ENCODE measurements at regions not wholly inside any gene's neighbourhood (a gene's known extent, or its start where the extent isn't known, plus 50 kb on each side); places are given as distances from the start of the nearest gene placed in this dataset.

DNA sequence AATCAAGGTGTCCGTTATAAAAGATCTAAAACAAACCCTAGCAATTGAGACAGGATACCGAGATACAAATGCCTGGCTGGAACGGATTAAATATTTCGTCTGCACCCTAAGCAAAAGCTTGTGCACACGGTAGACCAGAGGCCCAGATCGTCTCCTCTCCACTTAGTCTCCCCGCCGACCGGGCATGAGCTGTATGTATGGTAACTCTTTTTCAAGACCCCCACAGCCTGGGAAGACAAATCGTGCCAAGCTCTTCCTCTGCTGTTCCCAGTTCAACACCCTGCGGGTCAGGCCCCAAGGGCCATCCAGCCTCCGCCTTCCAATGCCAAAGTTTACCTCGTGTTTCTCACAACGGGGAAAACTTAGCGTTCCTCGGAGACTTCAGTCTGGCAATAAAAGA lies 285.7 kb upstream of the GALNT17 start:
- Mint-ChIP-seq H3K27ac (peak overlapping the region in 1 of 6 donors; percentile 55), H3K36me3 (no peaks in the 10 kb centered on the region), H3K27me3 (ENCODE audit: low read depth in 3 of 3) (peaks cover 0 to 3% (median 2%) of the 10 kb centered on the region in 3 donors), H3K9me3 (peaks cover 1 to 10% (median 4%) of the 10 kb centered on the region in 6 donors), H3K4me1 (peaks cover 4 to 7% of the 10 kb centered on the region in 2 donors), H3K4me3 (no peak overlapping the region)
- no peak for DNase-seq

DNA sequence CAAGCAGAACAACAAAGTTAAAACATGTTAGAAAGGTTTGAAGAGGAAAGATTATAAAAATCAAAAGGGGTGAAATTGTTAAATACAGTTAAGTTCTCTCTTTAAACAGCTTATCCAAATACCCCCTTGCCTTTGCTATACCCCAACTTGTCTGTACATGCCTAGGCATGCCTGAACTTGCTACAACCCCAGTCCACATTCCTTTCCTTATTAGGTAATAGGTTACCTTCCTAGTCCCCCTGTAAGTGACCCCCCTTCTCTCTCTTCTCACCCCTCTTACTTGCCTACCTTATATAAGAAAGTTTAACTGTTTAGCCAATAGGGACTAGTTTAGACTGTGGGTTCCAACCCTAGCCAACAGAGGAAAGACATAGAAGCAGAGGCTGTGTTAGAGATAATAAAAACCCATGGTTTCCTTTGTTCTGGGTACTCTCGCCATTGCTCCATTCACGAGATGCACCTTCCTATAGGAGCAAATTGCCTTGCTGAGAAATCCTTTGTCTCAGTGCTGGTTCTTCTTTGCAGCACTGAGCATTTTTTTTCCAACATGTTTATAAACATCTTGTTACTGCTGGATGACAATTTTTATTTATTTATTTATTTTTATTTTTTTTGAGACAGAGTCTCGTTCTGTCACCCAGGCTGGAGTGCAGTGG lies 282.2 kb upstream of the GALNT17 start:
- H3K4me3 Mint-ChIP-seq, result no peak overlapping the region

GRCh38 chr7:70855373-70855772 lies 276.6 kb upstream of the GALNT17 start:
- Mint-ChIP-seq H3K4me1 (no peaks in the 10 kb centered on the region), H3K4me3 (no peak overlapping the region)

More for the DNA sequence above, 282.2 kb upstream of the GALNT17 start:
- Mint-ChIP-seq H3K27me3 (ENCODE audit: low read depth in 3 of 3) (peaks cover 3 to 9% (median 6%) of the 10 kb centered on the region in 3 donors), H3K36me3 (no peaks in the 10 kb centered on the region), H3K9me3 (peaks cover 1 to 10% (median 4%) of the 10 kb centered on the region in 6 donors), H3K27ac (no peak overlapping the region), H3K4me1 (peaks cover 4 to 7% of the 10 kb centered on the region in 2 donors)
- no peak for DNase-seq

GRCh38 chr7:70856901-70857630 lies 274.9 kb upstream of the GALNT17 start:
- no peak overlapping the region for H3K27ac Mint-ChIP-seq
- H3K36me3 Mint-ChIP-seq, result no peaks in the 10 kb centered on the region
- H3K4me3 Mint-ChIP-seq, result no peak overlapping the region
- H3K9me3 Mint-ChIP-seq, result no peaks in the 10 kb centered on the region
- DNase-seq, result peak; percentile 3 to 27 (median 10)
- peaks cover 0 to 7% (median 4%) of the 10 kb centered on the region in 3 donors for H3K27me3 Mint-ChIP-seq (ENCODE audit: low read depth in 3 of 3)
- H3K4me1 Mint-ChIP-seq, result no peaks in the 10 kb centered on the region

More at GRCh38 chr7:70855373-70855772, 276.6 kb upstream of the GALNT17 start:
- no peaks in the 10 kb centered on the region for H3K9me3 Mint-ChIP-seq
- H3K36me3 Mint-ChIP-seq, result no peaks in the 10 kb centered on the region
- peaks cover 0 to 7% (median 6%) of the 10 kb centered on the region in 3 donors for H3K27me3 Mint-ChIP-seq (ENCODE audit: low read depth in 3 of 3)
- no peak overlapping the region for H3K27ac Mint-ChIP-seq
- DNase-seq, result no peak

DNA sequence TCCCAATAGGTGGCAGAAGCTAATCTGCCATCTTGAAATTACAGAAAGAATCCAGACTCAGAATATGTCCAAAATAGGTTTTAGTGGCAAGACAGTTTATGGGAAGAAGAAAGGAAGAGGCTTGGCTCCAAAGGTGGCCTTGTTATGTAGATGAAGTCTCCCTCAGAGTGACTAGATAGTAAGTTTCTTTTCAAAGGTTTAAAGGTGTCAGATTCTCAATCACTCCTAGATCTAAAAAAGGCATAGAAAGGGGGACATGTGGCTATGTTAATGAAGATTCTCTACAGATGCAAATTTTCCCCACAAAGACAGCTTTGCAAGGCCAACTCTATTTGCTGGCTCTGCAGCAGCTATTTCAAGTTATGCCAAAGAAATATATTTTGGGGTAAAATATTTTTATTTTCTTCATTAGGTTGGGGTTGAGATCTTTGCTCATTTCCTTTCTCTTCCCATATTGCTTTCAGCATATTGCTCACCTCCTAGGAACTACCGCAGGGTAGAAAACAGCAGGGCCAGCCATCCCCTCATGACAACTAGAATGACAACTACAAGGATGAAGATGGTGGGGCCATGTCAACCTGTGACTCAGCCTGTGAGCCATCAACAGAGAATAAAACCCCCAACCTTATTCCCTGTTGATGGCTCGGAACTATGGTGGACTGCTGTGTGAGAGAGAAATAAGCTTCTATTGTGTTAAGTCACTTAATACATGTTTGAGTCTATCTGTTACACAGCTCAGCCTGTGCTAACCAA lies 274.0 kb upstream of the GALNT17 start:
- no peaks in the 10 kb centered on the region for H3K4me1 Mint-ChIP-seq
- H3K36me3 Mint-ChIP-seq, result no peaks in the 10 kb centered on the region
- H3K4me3 Mint-ChIP-seq, result no peak overlapping the region
- no peak overlapping the region for H3K27ac Mint-ChIP-seq
- peaks cover 0 to 5% (median under 1%) of the 10 kb centered on the region in 3 donors for H3K27me3 Mint-ChIP-seq (ENCODE audit: low read depth in 3 of 3)
- DNase-seq, result no peak
- H3K9me3 Mint-ChIP-seq, result no peaks in the 10 kb centered on the region

- no peaks in the 10 kb centered on the region for H3K36me3 Mint-ChIP-seq
- H3K27me3 Mint-ChIP-seq (ENCODE audit: low read depth in 3 of 3), result peaks cover 2 to 3% (median 3%) of the 10 kb centered on the region in 3 donors
- H3K9me3 Mint-ChIP-seq, result peaks cover 0 to 5% (median 2%) of the 10 kb centered on the region in 6 donors
- no peak overlapping the region for H3K4me3 Mint-ChIP-seq
- H3K4me1 Mint-ChIP-seq, result no peaks in the 10 kb centered on the region
- DNase-seq, result no peak
- H3K27ac Mint-ChIP-seq, result no peak overlapping the region
Measured at GRCh38 chr7:70867513-70867912, 264.4 kb upstream of the GALNT17 start.

GRCh38 chr7:70870349-70870748 lies 261.6 kb upstream of the GALNT17 start:
- DNase-seq, result no peak
- Mint-ChIP-seq H3K36me3 (no peaks in the 10 kb centered on the region), H3K27ac (no peak overlapping the region), H3K27me3 (ENCODE audit: low read depth in 3 of 3) (peaks cover 0 to 3% (median 0%) of the 10 kb centered on the region in 3 donors), H3K4me3 (no peak overlapping the region), H3K9me3 (peaks cover 0 to 5% (median under 1%) of the 10 kb centered on the region in 6 donors), H3K4me1 (no peaks in the 10 kb centered on the region)

- DNase-seq, result no peak
- Mint-ChIP-seq H3K27ac (no peak overlapping the region), H3K4me1 (no peaks in the 10 kb centered on the region), H3K36me3 (no peaks in the 10 kb centered on the region), H3K27me3 (ENCODE audit: low read depth in 3 of 3) (peaks cover 0 to 5% (median 5%) of the 10 kb centered on the region in 3 donors), H3K9me3 (peaks cover 0 to 6% (median under 1%) of the 10 kb centered on the region in 6 donors), H3K4me3 (no peak overlapping the region)
Measured at GRCh38 chr7:70872188-70872587, 259.8 kb upstream of the GALNT17 start.

DNA sequence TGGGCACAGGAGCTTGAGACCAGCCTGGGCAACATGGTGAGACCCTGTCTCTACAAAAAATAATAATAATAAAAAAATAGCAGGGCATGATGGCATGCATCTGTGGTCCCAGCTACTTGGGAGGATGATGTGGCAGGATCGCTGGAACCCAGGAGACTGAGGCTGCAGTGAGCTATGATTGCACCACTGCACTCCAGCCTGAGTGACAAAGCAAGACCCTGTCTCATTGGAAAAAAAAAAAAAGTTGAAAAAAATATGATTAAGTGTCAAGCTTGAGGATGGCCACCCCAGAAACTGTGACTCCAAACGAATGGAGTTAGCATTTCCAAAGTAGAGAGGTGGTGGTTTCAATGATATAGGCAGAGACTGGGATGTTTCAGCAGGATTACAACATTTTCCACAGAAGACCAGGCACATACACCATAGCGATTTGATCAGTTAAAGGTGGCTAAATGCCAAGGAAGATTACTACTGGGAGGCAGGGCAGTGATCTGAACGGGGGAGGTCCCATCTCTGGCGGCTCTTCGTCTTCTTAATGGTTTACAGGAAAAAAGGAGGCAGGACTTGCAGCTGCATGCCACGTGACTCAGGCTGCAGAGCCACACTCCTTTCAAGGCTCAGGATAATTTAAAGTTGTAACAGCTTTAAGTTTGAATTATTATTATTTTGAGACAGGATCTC lies 250.6 kb upstream of the GALNT17 start:
- peaks cover 0 to 15% (median under 1%) of the 10 kb centered on the region in 6 donors for H3K9me3 Mint-ChIP-seq
- DNase-seq, result no peak
- no peak overlapping the region for H3K4me3 Mint-ChIP-seq
- H3K4me1 Mint-ChIP-seq, result no peaks in the 10 kb centered on the region
- H3K27ac Mint-ChIP-seq, result no peak overlapping the region
- H3K27me3 Mint-ChIP-seq (ENCODE audit: low read depth in 3 of 3), result peaks cover 0 to 6% (median 2%) of the 10 kb centered on the region in 3 donors
- H3K36me3 Mint-ChIP-seq, result no peaks in the 10 kb centered on the region

GRCh38 chr7:70883750-70884439 lies 248.0 kb upstream of the GALNT17 start:
- peaks cover 0 to 16% (median under 1%) of the 10 kb centered on the region in 6 donors for H3K9me3 Mint-ChIP-seq
- no peak for DNase-seq
- H3K4me3 Mint-ChIP-seq, result no peak overlapping the region
- H3K36me3 Mint-ChIP-seq, result no peaks in the 10 kb centered on the region
- H3K27ac Mint-ChIP-seq, result no peak overlapping the region
- no peaks in the 10 kb centered on the region for H3K4me1 Mint-ChIP-seq
- peaks cover 0 to 4% (median 2%) of the 10 kb centered on the region in 3 donors for H3K27me3 Mint-ChIP-seq (ENCODE audit: low read depth in 3 of 3)

- H3K27me3 Mint-ChIP-seq (ENCODE audit: low read depth in 3 of 3), result peaks cover 0 to 4% (median 2%) of the 10 kb centered on the region in 3 donors
- H3K36me3 Mint-ChIP-seq, result no peaks in the 10 kb centered on the region
- H3K4me3 Mint-ChIP-seq, result no peak overlapping the region
- H3K27ac Mint-ChIP-seq, result no peak overlapping the region
- peaks cover 0 to 16% (median under 1%) of the 10 kb centered on the region in 6 donors for H3K9me3 Mint-ChIP-seq
- no peak for DNase-seq
- H3K4me1 Mint-ChIP-seq, result no peaks in the 10 kb centered on the region
Measured at GRCh38 chr7:70884440-70884764, 247.5 kb upstream of the GALNT17 start.

DNA sequence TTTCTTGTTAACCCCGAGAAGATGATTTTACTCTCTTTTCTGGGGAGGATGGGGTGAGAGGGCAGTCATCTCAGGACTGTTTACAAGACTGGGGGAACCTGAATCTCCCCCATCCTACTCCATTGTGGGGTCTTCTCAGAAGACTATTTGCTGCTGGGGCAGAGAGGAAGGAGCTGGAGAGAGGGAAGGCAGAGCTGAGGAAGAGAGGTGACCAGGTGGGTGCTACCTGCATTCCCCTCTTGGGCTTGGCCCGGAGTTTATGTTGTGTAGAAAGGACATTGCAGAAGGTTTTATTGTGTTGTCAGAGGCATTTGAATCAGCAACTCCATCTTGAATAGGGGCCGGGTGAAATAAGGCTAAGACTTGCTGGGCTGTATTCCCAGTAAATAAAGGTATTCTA lies 247.1 kb upstream of the GALNT17 start:
- Mint-ChIP-seq H3K4me1 (no peaks in the 10 kb centered on the region), H3K4me3 (no peak overlapping the region), H3K27me3 (ENCODE audit: low read depth in 3 of 3) (peaks cover 0 to 4% (median 2%) of the 10 kb centered on the region in 3 donors), H3K9me3 (peaks cover 0 to 16% (median under 1%) of the 10 kb centered on the region in 6 donors), H3K27ac (no peak overlapping the region), H3K36me3 (no peaks in the 10 kb centered on the region)
- no peak for DNase-seq

DNA sequence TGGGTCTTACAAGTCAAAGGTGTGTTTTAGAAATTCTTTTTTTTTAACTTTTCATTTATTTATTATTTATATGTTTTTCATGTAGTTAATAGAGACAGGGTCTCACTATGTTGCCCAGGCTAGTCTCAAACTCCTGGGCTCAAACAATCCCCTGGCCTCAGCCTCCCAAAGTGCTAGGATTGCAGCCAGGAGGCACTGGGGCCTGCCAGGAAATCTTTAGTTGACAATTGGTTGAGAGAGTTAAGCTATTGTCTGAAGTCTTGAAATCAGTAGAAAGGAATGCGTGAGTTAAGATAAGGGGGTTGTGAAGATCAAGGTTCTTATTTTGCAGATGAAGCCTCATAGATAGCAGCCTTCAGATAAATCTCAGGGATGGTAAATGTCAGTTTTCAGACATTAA lies 245.4 kb upstream of the GALNT17 start:
- Mint-ChIP-seq H3K4me3 (no peak overlapping the region), H3K4me1 (no peaks in the 10 kb centered on the region), H3K36me3 (no peaks in the 10 kb centered on the region), H3K27ac (no peak overlapping the region), H3K27me3 (ENCODE audit: low read depth in 3 of 3) (peaks cover 0 to 4% (median 0%) of the 10 kb centered on the region in 3 donors), H3K9me3 (peaks cover 0 to 16% (median 3%) of the 10 kb centered on the region in 6 donors)
- no peak for DNase-seq
